Stimulated activated CD4-positive, alpha-beta T cell treated with anti-CD3 and anti-CD28 coated beads, Interleukin-4, amount 100 ng/mL, for 4 hours (primary cell): ENCODE measurements at regions not wholly inside any gene's neighbourhood (a gene's known extent, or its start where the extent isn't known, plus 50 kb on each side); places are given as distances from the start of the nearest gene placed in this dataset.
A peak's percentile ranks its signal among the peaks of the same experiment; 100 is the strongest.
"Not testable (repeated sequence)": the region's sequence is repeated elsewhere in the genome, so short reads cannot be mapped to it uniquely, and the experiment has no call there.

Experiments
- DNase-seq, 2 experiments: peaks; one replicate each; pipeline ENCODE4 v3.0.0-alpha.2; 2020

- DNase-seq, result not testable (repeated sequence)
These were observed 52.2 kb downstream of the HOXC4 start for GRCh38 chr12:54105809-54106208.

GRCh38 chr12:54106252-54106651, 52.6 kb downstream of the HOXC4 start:
- DNase-seq, result not testable (repeated sequence)

GRCh38 chr12:54106803-54107579, 53.4 kb downstream of the HOXC4 start:
- DNase-seq, result not testable (repeated sequence)

DNA sequence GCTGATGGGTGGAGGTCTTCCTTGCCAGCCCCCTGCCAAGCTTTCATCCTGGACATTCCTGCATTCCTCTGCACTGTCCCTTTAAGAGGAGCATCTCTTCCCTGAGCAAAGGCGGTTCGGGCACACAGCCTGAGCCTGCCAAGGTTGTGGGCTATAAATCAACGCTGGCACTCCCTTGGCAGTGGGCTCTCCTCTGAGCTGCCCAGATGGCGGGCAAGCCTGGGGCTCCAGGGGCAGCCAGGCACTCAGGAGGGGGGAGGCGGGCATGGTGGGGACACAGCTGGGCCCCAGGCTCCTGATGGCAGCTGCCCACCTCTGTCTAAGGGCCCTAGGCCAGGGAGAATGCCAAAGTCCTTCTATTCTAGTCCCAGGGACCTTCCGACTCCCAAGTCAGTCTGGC, 58.7 kb downstream of the HOXC4 start:
- DNase-seq, result not testable (repeated sequence)

- not testable (repeated sequence) for DNase-seq
These were observed 62.4 kb downstream of the HOXC4 start for GRCh38 chr12:54116055-54116454.

- DNase-seq, result not testable (repeated sequence)
These were observed 63.8 kb downstream of the HOXC4 start for GRCh38 chr12:54117392-54117791.

- DNase-seq, result not testable (repeated sequence)
These were observed 65.4 kb downstream of the HOXC4 start for GRCh38 chr12:54119082-54119481.

DNA sequence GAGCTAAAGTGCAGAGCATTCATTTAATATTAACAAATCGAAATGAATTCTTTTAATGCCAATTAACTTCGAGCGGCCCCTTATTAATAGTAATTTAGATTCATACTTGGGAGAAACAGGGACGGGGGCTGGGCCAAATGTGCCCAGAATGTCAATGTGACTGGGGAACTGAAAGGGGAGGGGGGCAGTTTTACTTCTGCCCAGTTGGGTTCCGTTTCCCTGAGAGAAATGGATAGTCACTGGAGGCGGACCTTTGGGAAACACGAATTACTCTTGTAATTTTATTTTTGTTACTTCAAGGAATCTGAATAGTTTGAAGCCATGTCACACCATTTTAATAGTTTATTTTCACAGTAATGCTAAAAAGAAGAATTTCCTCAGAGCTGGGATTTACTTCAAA, 64.8 kb downstream of the SMUG1 start:
- DNase-seq, result not testable (repeated sequence)

GRCh38 chr12:54125708-54126028, 63.1 kb downstream of the SMUG1 start:
- not testable (repeated sequence) for DNase-seq

DNA sequence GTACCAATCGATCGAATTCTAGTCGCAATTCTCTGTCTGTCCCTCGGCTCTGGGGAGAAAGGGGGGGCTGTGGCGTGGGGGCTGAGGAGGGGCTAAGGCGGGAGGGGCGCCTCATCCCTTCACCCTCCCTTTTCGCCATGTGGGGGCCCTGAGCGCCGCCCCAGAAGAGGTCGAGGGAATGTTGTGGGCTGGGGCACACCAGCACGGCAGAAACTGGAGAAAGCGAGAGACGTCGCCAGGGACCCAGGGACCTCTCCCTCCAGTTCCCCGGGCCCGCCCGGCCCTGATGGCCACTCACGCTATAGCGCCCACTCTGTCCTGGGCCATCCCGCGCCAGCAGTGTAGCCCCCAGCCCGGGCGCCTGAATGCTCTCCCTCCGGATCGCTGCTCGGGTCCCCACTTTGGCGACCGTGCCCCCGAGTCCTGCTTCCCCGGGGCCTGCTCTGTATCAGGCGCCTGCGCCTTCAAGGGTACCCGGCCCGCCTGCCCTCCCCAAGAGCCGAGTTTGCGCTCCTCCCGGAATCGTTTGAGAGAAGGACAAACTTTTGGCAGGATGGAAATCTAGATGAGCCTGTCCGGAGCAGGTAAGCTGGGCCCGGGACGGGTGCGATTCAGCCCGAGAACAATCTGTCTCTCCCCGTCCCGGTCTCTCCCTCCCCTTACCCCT, 62.6 kb downstream of the SMUG1 start:
- no peak for DNase-seq

DNA sequence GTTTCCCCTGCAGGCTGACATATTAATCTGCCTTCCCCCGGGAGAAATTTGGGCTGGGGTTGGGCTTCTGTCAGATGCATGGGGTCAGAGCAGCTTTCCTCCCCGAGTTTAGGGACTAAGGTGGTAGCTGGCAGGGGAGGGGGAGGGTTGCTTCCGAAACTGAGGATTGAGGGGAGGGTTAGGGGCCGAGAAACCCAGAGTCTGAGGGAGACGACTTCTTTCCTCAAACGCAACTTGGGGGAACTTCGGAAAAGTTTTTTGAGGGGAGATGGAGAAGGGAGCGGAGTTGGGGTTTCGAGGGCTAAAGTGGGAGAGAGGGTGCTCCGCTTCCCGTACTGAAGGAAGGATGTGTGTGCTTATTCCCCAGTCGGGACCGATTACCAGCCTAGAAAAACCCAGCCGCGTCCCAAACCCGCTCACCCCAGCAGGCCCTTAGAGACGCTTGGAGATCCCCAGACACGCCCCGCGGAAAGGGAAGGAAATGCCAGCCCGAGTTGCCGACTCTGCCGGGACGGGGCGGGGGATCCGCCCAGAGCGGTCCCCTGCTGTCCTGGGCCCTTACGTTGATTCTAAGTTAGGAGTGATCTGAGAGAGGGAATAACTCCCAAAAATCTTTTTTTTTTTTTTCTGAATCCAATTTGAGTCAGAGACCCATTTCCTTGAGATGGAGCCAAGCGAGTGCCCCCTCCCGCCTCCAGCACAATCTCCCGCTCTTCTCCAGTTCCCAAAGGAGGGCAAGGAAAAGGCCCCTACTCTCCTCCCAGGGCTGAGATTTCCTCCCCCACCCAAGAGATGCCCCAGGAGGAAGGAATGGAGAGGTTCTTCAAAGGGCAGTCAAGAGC, 61.9 kb downstream of the SMUG1 start:
- peak in 1 of 2 experiments; percentile 3 for DNase-seq

DNA sequence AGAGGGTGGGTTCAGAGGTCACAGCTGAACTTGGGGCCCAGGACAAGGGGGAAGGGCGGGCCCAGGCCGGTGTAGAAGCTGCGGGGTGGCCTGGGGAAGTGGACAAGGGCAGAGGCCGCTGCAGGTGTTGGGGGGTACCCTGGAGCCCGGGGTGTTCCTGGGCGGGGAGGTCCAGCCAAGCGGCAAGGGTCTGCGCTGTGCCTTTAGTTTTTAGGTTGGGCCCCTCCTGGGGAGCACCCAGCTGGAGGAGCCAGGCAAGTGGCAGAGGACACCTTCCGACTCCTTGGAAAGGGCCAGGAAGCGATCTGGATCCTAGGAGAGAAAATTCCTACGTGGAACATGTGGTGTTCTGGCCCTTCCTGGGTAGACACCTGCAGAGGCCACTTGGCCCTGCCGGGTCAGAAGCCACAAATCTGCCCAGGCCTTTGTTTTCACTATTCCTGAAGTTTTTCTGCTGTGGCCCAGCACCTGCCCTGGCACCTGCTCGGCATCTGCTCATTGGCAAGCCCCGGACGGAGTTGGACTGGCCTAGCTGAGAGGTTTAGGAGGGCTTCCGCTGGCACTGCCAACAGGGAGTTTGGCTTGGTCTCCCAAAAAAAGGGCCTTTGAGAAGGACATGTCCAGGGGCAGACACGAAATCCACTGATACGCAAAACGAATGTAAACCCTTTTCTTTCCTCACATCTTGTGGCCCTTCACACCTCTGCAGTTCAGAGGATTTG, 61.1 kb downstream of the SMUG1 start:
- no peak for DNase-seq

DNA sequence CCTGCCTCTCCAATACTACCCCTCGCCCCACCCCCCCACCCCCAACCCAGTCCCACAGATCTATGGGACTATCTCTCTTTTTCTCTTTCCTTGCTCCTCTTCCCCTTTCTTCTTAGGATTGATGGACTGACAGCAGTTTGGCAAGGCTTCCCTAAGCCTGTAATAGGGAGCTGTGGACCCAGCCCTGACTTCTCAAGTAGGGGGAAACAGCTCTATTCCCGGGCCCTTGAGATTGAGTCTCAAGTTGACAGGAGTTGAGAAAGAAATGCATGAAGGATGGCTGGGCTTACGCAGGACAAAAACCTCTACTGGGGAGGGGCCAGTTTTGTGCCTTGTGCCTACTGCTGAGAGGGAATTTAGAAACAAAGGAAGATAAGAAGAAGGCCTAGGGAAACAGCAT, 60.4 kb downstream of the SMUG1 start:
- no peak for DNase-seq

GRCh38 chr12:54129028-54129903, 59.5 kb downstream of the SMUG1 start:
- DNase-seq, result no peak
